GM12873 (cell line): ENCODE measurements at regions not wholly inside any gene's neighbourhood (a gene's known extent, or its start where the extent isn't known, plus 50 kb on each side); places are given as distances from the start of the nearest gene placed in this dataset.

Source experiments
- CTCF ChIP-seq: IDR thresholded peaks from 2 replicates; pipeline ENCODE4 v1.5.1; 2012; ENCODE audit warnings: low read depth, mild to moderate bottlenecking, moderate library complexity, low read length, control low read depth; ENCODE audit not compliant: insufficient read depth; ENCODE audit errors: missing control alignments

- no peak for TF ChIP-seq CTCF
These were observed 194.3 kb upstream of the POF1B start for GRCh38 chrX:85573801-85574200.

GRCh38 chrX:85570496-85570895 is 191.0 kb upstream of the POF1B start:
- no peak for TF ChIP-seq CTCF

GRCh38 chrX:85569686-85570085 is 190.2 kb upstream of the POF1B start:
- TF ChIP-seq CTCF, result no peak

GRCh38 chrX:85569096-85569495 is 189.6 kb upstream of the POF1B start:
- no peak for TF ChIP-seq CTCF

GRCh38 chrX:85561231-85561630 is 181.8 kb upstream of the POF1B start:
- no peak for TF ChIP-seq CTCF

- TF ChIP-seq CTCF, result peak; percentile 27
These were observed 165.1 kb upstream of the POF1B start for GRCh38 chrX:85544609-85545008.

GRCh38 chrX:85543866-85544265 is 164.4 kb upstream of the POF1B start:
- TF ChIP-seq CTCF, result no peak
